HG03159 (cell line): ENCODE measurements at regions not wholly inside any gene's neighbourhood (a gene's known extent, or its start where the extent isn't known, plus 50 kb on each side); places are given as distances from the start of the nearest gene placed in this dataset.
"Not testable (repeated sequence)": the region's sequence is repeated elsewhere in the genome, so short reads cannot be mapped to it uniquely, and the experiment has no call there.

Experiments
- ATAC-seq: cut with Tn5 transposase; IDR thresholded peaks from one replicate; pipeline ENCODE4 v1.9.1; 2021; ENCODE audit warnings: mild to moderate bottlenecking, moderate library complexity; ENCODE audit not compliant: unreplicated experiment

DNA sequence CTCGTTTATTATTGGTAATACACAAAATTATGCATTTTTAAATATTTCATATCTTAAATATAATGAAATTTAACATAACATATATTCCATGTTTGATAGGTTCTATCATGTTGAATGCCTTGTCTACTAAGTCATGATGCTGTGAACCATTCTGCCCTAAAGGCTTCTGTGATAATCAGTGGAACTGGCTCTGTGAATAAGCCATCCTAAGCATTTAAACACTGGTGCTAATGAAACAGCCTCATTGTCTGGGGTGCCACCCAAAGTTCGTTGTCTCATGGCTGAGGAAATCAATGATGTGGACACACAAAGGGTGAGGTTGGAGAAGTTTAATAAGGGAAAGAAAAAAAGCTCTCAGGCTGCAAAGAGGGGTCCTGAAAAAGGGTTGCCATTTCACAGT is 264.7 kb upstream of the ZRANB2 start:
- ATAC-seq = no peak

- ATAC-seq = no peak
These were observed 263.0 kb upstream of the ZRANB2 start for GRCh38 chr1:71343686-71344416.

- ATAC-seq = no peak
These were observed 258.4 kb upstream of the ZRANB2 start for GRCh38 chr1:71339238-71339637.

GRCh38 chr1:71330991-71331390 is 250.2 kb upstream of the ZRANB2 start:
- ATAC-seq = no peak

DNA sequence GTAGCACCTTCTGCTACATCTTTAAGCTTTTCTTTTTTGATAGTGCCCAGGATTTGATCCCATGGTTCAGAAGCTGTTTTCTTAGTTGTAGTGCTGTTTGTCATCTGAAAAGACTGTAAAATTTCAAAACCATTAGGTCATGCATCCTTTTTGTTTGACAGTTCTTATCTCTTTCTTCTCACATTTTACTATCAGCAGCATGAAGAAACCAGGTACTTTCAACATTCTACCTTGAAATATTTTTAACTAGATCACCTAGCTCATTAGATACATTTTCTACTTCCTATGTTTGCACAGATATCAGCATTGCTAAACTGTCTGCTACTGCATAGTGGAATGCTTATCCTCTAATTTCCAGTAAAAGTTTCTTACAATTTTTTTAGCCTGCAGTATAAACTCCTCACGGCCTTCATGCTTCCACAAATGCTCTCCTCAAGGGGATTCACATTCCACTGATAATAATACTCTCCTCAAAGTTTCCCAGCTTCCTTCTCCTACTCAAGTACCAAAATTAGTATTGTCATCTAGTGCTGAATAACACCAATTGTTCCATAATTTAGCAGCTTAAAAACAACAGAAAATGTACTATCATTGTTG is 243.9 kb upstream of the ZRANB2 start:
- ATAC-seq = no peak

DNA sequence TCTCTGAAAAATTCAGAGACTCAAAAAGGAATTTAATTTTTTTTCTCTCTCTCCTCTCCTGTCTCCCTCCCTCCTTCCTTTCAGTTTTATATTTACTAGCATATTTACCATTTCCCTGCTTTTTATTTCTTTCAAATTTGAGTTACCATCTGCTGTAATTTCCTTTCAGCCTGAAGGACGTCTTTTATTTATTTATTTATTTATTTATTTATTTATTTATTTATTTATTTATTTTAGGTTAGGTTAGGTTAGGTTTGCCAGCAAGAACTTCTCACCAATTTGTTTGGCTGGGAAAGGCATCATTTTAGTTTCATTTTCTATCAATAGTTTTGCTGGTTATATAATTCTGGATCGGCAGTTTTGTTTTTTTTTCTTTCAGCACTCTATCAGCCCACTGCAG is 231.7 kb upstream of the ZRANB2 start:
- ATAC-seq = no peak

- no peak for ATAC-seq
These were observed 230.5 kb upstream of the ZRANB2 start for GRCh38 chr1:71311376-71311775.

DNA sequence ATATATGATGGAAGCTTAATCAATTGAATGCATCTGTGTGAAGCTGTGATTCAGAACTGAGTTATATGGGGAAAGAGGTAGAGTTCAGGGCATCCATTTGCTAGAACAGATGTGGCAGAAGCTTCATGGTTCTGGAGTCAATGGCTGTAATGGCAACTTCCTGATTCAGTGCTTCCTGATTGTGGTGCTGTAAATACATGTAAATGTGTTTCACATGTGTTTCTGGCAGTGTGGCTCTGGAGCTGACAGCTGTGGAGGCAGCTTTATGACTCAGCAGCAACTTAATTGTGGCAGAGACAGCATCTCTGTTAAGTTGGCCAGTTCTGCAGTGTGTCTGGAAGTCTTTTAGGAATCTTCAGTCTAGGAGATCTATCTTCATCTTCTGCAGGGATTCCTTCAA is 226.6 kb upstream of the ZRANB2 start:
- peak; percentile 79 for ATAC-seq

- ATAC-seq = no peak
These were observed 223.3 kb upstream of the ZRANB2 start for GRCh38 chr1:71304125-71304524.

- no peak for ATAC-seq
These were observed 222.8 kb upstream of the ZRANB2 start for GRCh38 chr1:71303617-71304041.

GRCh38 chr1:71298633-71299032 is 217.8 kb upstream of the ZRANB2 start:
- no peak for ATAC-seq

GRCh38 chr1:71296551-71297134 is 215.8 kb upstream of the ZRANB2 start:
- ATAC-seq = no peak

DNA sequence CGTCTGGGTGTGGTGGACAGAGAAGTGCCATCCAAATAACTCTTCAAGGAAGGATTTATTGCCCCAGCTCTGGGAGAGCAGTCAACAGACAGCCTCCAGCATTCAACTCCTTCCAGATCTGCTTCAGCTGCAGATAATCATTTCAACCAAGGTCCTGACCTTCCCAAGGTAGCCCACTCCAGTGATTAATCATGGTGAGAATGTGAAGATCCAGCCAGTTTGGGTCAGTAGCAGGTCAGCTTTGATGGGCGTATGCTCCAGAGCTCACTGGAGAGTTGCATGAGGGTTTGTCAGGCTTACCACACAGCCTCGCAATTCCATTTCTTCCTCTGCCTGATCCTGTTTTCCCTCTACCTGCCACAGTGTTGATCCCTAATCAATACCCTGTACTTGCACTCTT is 214.5 kb upstream of the ZRANB2 start:
- ATAC-seq = no peak

DNA sequence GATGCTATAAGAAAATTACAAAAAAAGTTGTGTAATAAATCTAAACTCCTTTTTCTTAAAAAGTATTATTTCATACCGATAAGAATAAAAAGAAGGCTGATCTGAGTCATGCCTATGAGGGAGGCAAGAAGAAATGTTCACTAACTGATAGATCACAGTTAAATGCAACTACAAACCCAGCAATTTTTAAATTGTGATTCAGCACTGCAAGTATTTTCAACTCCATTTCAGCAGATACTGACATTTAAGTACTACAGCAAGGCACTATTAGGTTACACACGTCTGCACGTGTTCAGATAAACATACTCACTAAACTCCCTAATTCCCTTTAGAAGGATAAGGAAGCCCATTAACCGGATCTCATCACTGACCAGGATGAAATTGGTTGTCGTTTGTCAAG is 213.3 kb upstream of the ZRANB2 start:
- no peak for ATAC-seq

DNA sequence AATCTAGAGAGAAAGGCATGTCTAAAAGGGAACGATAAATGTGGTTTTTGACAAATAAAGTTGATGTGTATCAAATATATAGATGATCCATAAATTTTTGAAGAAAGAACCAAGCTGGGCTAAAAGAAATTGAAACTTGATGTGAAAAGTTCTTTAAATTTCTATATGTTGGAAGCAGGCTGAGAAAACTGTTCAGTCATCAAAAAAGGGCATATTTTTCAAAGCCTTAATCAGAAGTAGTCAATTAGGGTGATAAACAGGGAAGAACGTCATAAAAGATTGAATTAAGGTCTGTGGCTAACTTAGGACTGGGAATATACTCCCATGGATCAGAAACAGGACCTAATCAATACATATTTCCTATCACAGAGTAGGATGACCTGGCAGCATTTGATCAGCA is 211.4 kb upstream of the ZRANB2 start:
- ATAC-seq = no peak

DNA sequence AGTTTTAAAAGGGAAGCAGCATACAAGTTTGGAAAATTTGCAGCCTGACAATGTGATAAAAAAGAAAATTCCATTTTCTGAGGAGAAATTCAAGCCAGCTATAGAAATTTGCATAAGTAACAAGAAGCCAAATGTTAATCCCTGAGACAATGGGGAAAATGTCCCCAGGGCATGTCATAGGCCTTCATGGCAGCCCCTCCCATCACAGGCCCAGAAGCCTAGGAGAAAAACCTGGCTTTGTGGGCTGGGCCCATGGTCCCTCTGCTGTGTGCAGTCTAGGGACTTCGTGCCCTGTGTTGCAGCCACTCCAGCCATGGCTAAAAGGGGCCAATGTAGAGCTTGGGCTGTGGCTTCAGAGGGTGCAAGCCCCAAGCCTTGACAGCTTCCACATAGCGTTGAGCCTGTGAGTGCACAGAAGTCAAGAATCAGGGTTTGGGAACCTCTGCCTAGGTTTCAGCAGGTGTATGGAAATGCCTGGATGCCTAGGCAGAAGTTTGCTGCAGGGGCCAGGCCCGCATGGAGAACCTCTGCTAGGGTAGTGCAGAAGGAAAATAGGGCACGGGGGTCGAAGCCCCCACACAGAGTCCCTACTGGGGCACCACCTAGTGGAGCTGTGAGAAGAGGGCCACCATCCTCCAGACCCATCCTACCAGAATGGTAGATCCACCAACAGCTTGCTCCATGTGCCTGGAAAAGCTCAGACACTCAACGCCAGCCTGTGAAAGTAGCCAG is 209.8 kb upstream of the ZRANB2 start:
- ATAC-seq = not testable (repeated sequence)

DNA sequence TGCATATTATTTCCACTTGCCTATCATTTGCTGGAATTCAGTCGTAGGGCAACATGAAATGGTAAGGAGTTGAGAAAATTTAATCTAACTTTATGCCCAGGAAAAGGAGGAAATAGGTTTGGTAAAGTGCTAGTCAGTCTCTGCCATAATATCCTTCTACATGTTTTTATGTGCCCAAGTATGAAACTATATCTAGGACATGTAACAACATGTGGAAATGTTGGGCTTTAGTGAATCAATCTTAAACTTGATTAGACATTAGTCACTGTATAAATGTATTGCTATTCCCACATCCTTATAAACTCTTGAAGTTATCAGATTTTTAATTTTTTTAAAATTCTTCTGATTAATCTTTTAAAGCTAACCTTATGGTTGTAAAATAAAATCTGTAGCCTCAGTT is 204.7 kb upstream of the ZRANB2 start:
- no peak for ATAC-seq

- no peak for ATAC-seq
These were observed 195.6 kb upstream of the ZRANB2 start for GRCh38 chr1:71276466-71276865.

GRCh38 chr1:71273334-71273733 is 192.5 kb upstream of the ZRANB2 start:
- ATAC-seq = no peak

- ATAC-seq = no peak
These were observed 189.6 kb upstream of the ZRANB2 start for GRCh38 chr1:71270394-71270915.

GRCh38 chr1:71269818-71270217 is 189.0 kb upstream of the ZRANB2 start:
- no peak for ATAC-seq

- ATAC-seq = no peak
These were observed 188.3 kb upstream of the ZRANB2 start for GRCh38 chr1:71269179-71269578.
